ENCODE measurements at regions not wholly inside any gene's neighbourhood (a gene's known extent, or its start where the extent isn't known, plus 50 kb on each side); places are given as distances from the start of the nearest gene placed in this dataset.

GRCh38 chr17:33936764-33937163 lies 318.3 kb upstream of the CCL2 start:
- TF ChIP-seq CTCF (IDR thresholded peaks at IDR 0.05): no peak
- TF ChIP-seq POLR2A (IDR thresholded peaks at IDR 0.05): no peak

Measured in esophagus squamous epithelium (tissue), 4 donors.